ENCODE measurements at regions not wholly inside any gene's neighbourhood (a gene's known extent, or its start where the extent isn't known, plus 50 kb on each side); places are given as distances from the start of the nearest gene placed in this dataset.

DNA sequence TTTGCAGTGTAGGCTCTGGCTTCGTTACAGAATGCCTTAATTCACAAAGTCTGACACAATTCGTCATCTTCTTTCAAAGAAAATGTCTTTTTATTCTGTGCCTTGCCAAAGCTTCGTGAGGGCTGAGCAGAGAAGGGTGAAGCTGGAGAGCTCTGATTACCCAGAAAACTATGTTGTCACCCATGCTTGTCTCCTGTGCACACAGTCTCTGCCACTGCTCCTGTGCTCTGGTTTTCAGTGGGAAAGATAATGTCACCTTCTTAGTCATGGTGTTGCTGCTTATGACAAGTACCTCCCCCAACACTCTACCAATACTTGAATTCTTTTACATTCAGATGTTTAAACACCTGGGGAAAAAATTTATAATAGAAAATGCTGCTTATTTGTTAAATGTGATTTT is 509.2 kb upstream of the GRM7 start:
- intact Hi-C loops (cut with micrococcal nuclease), result no loop called here
- no peak overlapping the region for H3K27ac ChIP-seq (replicated peaks)
- no peak overlapping the region for H3K4me3 ChIP-seq
- no peaks in the 10 kb centered on the region for H3K36me3 ChIP-seq
- TF ChIP-seq CTCF (IDR thresholded peaks at IDR 0.05; ENCODE audit: borderline replicate concordance), result no peak
- no peaks in the 10 kb centered on the region for H3K9me3 ChIP-seq (replicated peaks)
- H3K4me1 ChIP-seq, result no peaks in the 10 kb centered on the region
- DNase-seq, result no peak
- H3K27me3 ChIP-seq (ENCODE audit: low read depth), result no peaks in the 10 kb centered on the region

DNA sequence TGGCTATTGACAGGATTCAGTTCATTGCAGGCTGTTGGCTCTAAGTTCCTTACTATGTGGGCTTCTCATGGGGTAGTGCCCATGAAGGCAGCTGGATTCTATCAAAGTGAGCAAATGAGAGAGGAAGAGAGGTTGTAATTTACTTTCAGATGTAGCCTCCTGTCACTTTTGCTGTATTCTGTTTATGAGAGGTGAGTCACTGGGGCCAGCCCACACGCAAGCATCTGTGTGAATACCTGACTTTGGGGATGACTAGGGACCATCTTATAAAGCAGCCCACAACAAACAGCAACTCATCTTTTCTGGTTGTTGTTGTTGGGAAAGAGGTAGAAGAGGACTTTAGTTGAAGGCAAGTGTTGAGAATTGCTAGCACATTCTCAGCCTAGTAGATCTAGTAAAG is 506.3 kb upstream of the GRM7 start:
- H3K4me1 ChIP-seq, result no peaks in the 10 kb centered on the region
- H3K9me3 ChIP-seq (replicated peaks), result no peaks in the 10 kb centered on the region
- no peak overlapping the region for H3K27ac ChIP-seq (replicated peaks)
- no peak for TF ChIP-seq CTCF (IDR thresholded peaks at IDR 0.05; ENCODE audit: borderline replicate concordance)
- no peak overlapping the region for H3K4me3 ChIP-seq
- DNase-seq, result no peak
- no peaks in the 10 kb centered on the region for H3K27me3 ChIP-seq (ENCODE audit: low read depth)
- no peaks in the 10 kb centered on the region for H3K36me3 ChIP-seq
- intact Hi-C loops (cut with micrococcal nuclease), result no loop called here

- Histone ChIP-seq H3K4me1 (no peaks in the 10 kb centered on the region), H3K9me3 (replicated peaks) (peaks cover 15% of the 10 kb centered on the region), H3K27ac (replicated peaks) (no peak overlapping the region), H3K27me3 (ENCODE audit: low read depth) (no peaks in the 10 kb centered on the region), H3K4me3 (no peak overlapping the region), H3K36me3 (no peaks in the 10 kb centered on the region)
- no peak for TF ChIP-seq CTCF (IDR thresholded peaks at IDR 0.05; ENCODE audit: borderline replicate concordance)
- DNase-seq, result no peak
- intact Hi-C loops (cut with micrococcal nuclease), result no loop called here
Measured at GRCh38 chr3:6362406-6362805, 498.5 kb upstream of the GRM7 start.

DNA sequence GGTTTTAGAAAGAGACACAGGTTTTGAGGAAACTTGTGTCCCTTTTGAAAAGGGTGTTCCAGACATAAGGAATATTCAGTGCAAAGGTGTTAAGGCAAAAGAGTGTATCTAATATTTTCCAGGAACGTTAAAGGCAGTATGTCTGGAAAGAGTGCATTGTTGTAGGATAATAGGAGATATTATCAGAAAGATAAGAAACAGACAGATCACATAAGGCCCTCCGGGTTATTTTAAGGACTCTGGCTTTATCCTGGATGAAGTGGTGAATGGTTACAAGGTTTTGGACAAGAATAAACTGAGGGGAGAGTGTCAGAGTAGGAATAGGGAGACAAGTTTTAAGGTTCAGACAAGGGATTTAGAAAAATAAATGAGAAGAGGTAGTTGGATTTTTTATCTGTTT is 493.7 kb upstream of the GRM7 start:
- Histone ChIP-seq H3K27me3 (ENCODE audit: low read depth) (no peaks in the 10 kb centered on the region), H3K4me1 (no peaks in the 10 kb centered on the region), H3K9me3 (replicated peaks) (peaks cover 15% of the 10 kb centered on the region), H3K27ac (replicated peaks) (no peak overlapping the region), H3K36me3 (no peaks in the 10 kb centered on the region), H3K4me3 (no peak overlapping the region)
- intact Hi-C loops (cut with micrococcal nuclease), result no loop called here
- TF ChIP-seq CTCF (IDR thresholded peaks at IDR 0.05; ENCODE audit: borderline replicate concordance), result no peak
- no peak for DNase-seq

DNA sequence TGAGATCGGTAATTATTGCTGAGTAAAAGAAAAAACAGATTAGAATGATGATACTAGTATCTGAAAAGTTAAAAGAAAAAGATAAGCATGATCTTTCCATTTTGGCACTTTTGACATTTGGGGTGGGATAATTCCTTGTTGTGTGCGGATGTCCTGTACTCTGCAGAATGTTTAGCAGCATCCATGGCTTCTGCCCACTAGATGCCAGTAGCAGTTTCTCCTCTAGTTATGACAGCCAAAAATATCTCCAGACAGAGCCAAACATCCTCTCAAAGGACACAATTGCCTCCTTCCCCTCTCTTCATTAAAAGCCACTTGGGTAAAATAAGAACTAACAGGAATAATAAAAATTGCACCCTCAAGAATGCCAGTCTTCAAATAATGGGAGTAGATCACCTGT is 468.8 kb upstream of the GRM7 start:
- H3K4me3 ChIP-seq, result no peak overlapping the region
- H3K9me3 ChIP-seq (replicated peaks), result no peaks in the 10 kb centered on the region
- H3K36me3 ChIP-seq, result no peaks in the 10 kb centered on the region
- H3K27ac ChIP-seq (replicated peaks), result no peak overlapping the region
- TF ChIP-seq CTCF (IDR thresholded peaks at IDR 0.05; ENCODE audit: borderline replicate concordance), result peak; percentile 47
- intact Hi-C loops (cut with micrococcal nuclease), result no loop called here
- H3K4me1 ChIP-seq, result no peaks in the 10 kb centered on the region
- DNase-seq, result no peak
- H3K27me3 ChIP-seq (ENCODE audit: low read depth), result peaks cover 4% of the 10 kb centered on the region

DNA sequence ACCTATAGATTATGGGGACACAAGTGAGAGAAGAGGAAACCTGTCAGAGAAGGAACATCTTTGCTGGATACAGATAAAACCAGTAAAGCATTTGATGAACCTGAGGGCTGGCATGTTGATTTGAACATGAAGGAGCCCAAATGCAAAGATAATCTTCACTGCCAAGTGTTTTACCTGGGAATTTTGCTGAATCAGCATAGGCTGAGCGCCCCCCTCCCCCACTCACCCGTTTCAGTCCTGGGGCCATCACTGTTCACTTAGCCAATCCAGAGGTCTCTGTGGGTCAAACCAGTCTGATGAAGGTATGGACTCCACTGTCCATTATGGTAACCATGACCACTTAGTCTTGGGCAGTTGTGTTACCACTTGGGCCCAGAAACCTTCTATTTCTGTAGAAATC is 466.0 kb upstream of the GRM7 start:
- Histone ChIP-seq H3K27ac (replicated peaks) (no peak overlapping the region), H3K36me3 (no peaks in the 10 kb centered on the region), H3K27me3 (ENCODE audit: low read depth) (peaks cover 4% of the 10 kb centered on the region), H3K4me1 (no peaks in the 10 kb centered on the region), H3K4me3 (no peak overlapping the region), H3K9me3 (replicated peaks) (no peaks in the 10 kb centered on the region)
- intact Hi-C loops (cut with micrococcal nuclease), result no loop called here
- DNase-seq, result no peak
- no peak for TF ChIP-seq CTCF (IDR thresholded peaks at IDR 0.05; ENCODE audit: borderline replicate concordance)

Measured in left ventricle myocardium inferior (tissue), 1 donor.